Astrocyte (in vitro differentiated cells and primary cell): ENCODE measurements at regions not wholly inside any gene's neighbourhood (a gene's known extent, or its start where the extent isn't known, plus 50 kb on each side); places are given as distances from the start of the nearest gene placed in this dataset.

Source experiments
- EZH2 ChIP-seq: IDR thresholded peaks from 2 replicates; pipeline ENCODE4 v1.6.1; 2012; ENCODE audit warnings: mild to moderate bottlenecking, low read length, inconsistent platforms; ENCODE audit not compliant: insufficient read depth
- TF ChIP-seq, protein P1 (sequence below): IDR thresholded peaks from 2 replicates; pipeline ENCODE4 v1.5.1; 2011; ENCODE audit warnings: low read depth, mild to moderate bottlenecking, inconsistent platforms, low read length, moderate library complexity; ENCODE audit not compliant: insufficient read depth

DNA sequence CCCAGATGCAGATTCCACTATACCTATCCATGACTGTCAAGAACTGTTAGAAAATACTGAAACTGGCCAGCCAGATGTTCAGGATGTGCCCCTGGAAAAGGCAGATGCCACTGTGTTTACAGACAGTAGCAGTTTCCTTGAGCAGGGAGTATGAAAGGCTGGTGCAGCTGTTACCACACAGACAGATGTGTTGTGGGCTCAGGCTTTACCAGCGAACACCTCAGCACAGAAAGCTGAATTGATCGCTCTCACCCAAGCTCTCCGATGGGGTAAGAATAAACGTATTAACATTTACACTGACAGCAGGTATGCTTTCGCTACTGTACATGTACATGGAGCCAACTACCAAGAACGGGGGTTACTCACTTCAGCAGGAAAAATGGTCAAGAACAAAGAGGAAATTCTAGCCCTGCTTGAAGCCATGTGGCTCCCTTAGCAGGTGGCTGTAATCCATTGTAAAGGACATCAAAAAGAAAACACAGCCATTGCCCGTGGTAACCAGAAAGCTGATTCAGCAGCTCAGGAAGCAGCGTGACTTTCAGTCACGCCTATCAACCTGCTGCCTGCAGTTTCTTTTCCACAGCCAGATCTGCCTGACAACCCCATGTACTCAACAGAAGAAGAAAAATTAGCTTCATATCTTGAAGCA lies 459.7 kb upstream of the HTR1E start:
- TF ChIP-seq, protein P1, sequence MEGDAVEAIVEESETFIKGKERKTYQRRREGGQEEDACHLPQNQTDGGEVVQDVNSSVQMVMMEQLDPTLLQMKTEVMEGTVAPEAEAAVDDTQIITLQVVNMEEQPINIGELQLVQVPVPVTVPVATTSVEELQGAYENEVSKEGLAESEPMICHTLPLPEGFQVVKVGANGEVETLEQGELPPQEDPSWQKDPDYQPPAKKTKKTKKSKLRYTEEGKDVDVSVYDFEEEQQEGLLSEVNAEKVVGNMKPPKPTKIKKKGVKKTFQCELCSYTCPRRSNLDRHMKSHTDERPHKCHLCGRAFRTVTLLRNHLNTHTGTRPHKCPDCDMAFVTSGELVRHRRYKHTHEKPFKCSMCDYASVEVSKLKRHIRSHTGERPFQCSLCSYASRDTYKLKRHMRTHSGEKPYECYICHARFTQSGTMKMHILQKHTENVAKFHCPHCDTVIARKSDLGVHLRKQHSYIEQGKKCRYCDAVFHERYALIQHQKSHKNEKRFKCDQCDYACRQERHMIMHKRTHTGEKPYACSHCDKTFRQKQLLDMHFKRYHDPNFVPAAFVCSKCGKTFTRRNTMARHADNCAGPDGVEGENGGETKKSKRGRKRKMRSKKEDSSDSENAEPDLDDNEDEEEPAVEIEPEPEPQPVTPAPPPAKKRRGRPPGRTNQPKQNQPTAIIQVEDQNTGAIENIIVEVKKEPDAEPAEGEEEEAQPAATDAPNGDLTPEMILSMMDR: no peak
- TF ChIP-seq EZH2: no peak
